NCI-H526 treated with DMSO at 0.1 percent for 48 hours (cell line): ENCODE measurements at regions not wholly inside any gene's neighbourhood (a gene's known extent, or its start where the extent isn't known, plus 50 kb on each side); places are given as distances from the start of the nearest gene placed in this dataset.

Experiments used
- DNase-seq: peaks from one replicate; lab custom pipeline; 2025; lab: John Stamatoyannopoulos, UW

DNA sequence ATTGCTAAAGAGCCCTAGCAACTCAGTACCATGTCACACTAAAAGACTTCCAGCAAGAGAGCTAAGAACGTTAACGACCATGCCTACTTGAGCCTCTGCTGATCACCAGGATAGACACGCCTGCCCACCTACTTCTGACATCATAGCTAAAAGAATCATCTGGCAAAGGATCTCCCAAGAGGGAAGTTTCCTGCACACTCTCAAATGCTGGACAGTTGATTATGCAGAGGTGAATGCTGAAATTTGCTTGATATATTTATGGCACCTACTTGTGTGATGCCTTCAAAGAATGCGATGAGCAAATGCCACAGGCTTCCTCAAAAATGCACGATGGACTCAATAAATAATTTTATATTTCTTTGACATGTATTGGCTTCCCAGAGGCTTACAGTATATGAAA is 113.6 kb downstream of the GALC start:
- no peak for DNase-seq

DNA sequence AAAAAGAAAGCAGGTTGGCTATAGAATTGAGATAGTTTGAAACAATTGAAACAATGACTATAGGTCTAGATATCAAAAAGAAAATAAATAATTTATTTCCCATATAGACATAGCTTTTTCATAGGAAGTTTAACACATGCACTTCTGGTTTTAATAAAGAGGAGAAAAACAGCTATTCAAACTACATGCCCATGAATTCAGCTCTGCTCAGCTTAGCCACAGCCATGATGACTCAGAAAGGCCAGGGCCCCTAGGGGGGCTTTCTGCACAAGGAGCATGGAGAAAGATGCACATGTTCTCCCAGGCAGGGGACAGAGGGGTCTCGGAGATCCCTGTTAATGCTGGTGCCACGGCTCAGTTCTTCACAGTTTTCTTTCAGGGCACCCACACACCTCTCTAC is 114.0 kb downstream of the GALC start:
- no peak for DNase-seq

DNA sequence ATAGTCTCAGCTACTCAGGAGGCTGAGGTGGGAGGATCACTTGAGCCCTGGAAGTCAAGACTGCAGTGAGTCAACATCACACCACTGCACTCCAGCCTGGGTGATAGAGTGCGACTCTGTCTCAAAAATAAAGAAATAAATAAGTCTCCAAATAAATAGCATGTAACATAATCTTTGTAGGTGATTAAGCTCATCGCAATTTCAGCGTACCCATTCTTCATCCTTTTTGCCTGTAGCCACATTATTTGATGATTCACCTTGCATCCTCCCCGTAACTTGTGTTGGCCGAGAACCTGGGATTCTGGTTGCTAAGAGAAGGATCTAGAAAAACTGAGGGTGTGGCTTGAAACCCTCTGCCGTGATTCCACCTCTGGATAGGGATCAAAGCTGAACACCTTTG is 115.1 kb downstream of the GALC start:
- DNase-seq = no peak

DNA sequence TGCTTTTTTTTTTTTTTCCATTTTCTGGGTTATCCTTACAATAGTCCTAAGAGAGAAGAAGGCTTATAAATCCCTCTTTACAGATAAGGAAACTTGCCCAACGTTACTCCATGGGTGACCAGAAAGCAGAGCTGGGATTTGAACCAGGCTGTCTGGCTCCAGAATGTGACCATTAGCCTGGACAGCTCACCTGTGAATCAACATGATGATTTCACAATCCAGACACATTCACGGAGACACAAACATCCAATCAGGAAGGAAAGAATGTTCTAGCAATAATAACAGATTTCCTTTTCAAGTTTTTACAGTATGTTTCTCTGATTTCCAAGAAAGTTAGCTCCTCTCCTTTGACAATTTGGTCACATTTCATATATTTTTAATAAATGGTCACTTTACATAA is 118.3 kb downstream of the GALC start:
- no peak for DNase-seq

DNA sequence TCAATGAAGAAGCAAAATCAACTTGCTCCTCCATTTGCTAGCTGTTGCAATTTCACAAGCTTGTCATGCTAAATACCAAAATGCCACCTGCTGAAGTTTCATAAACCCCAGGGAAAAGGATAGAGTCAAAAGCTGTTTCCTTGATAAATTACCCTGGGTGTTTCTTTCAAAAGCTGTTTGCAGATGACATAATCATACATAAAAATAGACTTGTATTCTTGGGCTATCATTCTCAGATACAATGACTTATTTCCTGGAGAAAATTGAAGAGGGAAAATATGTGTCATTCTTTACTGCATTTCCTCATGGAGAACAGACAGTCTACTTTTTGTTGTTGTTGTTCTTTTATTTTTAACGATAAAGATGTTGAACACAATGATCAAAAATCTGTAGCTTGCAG is 119.2 kb downstream of the GALC start:
- DNase-seq = no peak

DNA sequence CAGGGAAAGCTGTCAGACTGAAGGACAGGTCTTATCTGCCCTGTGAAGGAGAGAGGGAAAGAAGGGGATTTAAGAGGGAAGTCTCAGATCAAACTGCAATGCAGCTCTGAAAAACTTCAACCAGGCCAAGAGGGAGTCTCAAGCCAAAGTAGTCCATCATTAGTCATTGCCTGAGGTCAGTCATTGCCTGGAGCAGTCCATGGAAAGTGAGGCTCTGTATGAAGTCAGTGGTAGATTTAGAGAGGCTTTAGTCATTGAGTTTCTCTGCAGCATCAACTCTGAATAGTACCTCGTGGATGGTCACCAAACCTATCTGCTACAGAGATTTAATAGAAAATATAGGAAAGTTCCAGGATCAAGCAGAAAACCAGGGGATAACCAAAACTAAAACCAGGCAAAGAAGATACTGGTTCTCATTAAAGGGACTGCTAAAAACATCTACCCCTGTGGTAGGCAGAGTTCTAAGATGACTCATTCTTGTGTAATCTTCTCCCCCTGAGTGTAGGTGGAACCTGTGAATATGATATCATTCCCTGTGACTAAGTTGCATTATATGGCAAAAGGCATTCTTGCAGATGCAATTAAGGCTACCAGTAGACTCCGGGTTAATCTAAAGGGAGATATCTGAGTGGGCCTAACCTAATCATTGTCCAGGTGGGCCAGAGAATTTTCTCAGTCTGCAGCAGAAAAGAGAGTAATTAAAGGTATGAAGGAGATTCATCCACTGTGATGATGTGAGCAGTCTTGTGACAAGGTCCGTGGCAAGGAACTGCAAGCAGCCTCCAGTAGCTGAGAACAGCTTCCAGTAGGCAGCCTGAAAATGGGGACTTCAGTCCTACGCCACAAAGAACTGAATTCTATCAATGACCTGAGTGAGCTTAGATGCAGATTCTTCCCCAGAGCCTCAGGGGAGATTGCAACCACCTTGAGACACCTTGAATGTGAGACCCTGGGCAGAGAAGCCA is 123.1 kb downstream of the GALC start:
- DNase-seq = no peak

DNA sequence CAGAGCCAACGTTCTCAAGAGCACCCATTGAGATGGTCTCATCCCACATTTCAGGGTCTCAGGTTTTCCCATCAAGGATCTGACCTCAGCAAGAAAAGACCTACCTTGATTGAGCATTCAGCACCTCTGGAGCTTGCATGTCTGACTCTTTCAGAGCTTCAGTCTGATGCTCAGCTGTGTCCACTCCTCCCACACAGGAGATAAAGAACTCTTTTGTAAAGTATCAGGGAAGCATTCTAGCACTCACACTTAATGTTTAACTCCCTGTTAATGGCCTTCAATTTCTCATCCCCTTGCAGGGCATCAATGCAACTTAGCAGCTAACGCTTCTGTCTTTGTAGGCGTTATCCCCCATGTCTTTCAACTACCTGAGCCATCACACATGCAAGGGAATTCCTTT is 124.1 kb downstream of the GALC start:
- DNase-seq = no peak

DNA sequence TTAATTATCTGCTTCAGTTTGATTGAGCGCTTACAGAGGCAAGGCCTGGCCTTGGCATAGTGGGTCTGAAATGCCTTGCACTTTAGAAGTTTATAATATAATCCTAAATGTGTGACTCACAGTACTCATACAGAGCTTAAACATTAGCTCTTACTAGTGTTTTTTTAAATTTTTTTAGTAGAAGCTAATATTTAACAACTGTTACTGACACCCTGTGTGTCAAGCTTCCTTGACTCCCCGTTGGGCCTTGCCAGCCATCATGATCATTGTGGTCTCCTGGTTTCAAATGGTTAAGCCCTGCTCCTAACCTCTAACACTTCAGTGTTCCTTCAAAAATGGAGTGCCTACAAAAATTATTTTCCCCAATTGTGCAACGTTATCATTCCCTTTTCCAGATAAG is 126.9 kb downstream of the GALC start:
- no peak for DNase-seq

DNA sequence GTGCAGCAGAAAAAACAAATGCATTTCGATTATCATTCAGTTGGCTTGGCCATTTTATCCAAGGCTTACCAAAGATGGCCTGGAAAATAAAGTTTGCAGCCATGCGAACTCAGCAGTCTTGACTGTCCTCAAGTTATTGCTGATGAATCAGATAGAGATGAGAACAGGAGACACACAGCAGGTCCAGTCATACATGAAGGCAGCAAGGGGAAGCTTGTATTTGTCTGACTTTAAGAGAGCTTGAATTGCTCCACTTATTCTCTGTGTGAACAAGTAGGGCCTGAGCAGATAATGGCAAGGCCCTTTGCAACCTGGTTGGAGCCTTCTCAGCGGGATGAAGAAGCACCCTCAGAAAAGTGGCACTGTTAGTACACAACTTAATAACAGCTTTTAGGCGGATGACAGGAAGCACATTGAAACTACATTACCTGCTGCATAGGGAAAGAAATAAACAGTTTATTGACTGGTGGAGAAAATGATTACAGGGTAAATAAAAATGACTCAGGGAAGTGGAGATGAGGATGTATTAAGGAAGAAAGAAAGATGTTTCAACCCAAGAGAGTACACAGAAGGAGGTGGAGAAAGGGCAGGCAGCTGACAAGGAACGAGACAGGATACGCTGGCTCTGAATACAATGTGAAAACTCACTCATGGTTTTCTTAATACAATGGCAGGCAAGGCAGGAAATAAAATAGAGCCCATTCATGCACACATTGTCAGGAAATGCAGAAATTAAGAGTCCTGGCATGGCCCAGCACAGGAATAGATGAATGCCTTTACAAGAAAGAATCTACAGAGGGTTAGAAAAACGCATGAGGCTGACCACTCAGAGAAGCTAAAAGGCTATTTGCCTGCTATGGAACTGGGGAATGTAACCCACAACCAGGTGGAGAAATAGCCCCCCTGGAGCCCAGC is 128.4 kb downstream of the GALC start:
- DNase-seq = no peak

DNA sequence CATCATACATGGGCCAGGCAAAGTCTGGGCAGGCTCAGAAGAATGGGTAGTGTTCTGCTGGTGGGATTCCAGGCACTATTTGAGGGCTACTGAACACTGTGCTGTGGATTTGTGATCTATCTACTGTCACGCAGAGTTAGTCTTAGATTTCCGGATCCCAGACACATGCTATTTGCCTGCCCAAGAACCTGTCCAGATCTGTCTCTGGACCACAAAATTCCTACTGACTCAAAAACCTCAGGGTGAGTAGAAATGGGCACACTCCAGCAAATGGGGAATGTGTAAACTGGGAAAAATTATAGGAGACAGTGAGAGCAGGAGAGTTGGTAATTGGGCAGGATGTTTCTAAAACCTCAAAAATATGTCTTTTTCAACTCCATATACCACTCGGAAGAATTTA is 129.9 kb downstream of the GALC start:
- DNase-seq = no peak

DNA sequence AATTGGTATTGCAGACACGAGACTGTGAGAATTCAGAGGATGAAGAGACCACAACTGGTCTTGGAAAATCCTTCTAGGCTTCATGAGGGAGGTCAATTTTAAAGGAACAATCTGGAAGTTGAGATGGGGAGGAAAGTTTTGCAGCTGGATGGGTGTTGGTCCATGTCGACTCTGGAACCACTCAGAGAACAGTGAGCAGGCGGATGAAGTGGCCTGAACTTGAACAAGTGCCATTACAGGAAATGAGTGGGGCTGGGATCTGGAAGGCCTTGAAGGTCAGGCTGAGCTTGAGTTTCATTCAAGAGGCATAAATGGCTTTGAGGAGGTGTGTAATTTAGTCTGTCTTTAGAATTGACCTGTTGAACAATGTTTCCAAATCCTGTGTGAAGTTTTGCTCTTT is 140.9 kb downstream of the GALC start:
- DNase-seq = no peak

DNA sequence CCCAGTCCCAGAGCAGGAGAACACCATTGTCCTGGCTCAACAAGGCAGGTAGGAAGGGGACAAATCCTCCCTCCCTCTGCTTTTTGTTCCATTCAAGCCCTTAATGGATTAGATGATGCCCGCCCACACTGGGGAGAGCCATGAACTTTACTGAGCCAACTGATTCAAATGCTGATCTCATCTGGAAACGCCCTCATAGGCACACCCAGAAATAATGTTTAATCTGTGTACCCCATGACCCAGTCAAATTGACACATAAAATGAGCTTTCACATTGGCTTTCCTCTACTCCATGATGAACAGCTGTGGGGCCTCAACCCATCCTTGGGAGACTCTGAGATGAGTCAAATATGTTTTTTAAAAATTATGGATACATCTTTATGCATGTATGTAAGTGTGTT is 141.8 kb downstream of the GALC start:
- no peak for DNase-seq

DNA sequence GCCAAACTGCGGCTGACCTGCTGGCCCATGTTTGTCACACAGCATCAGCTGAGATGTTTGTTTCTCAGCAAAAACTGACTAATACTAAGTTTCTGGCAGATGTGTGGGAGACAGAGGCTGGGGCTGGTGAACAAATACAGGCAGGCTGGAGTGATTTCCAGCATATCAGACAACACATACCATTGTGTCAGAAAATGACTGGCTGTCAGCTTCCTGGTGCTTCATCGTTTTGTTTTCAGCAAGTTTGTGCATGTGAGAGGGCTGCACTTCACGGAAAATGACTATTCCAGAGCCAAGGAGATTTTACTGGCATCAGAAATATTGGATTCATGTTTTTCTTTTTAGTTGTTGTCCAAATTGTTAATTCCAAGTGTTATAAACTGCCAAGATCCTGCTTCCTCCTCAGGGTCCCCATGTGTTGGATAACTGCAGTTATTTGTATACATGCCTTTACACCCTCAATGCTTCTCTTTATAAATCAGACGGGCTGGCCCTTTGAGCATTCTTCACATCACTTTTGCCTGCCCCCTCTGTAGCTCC is 145.7 kb downstream of the GALC start:
- DNase-seq = no peak

DNA sequence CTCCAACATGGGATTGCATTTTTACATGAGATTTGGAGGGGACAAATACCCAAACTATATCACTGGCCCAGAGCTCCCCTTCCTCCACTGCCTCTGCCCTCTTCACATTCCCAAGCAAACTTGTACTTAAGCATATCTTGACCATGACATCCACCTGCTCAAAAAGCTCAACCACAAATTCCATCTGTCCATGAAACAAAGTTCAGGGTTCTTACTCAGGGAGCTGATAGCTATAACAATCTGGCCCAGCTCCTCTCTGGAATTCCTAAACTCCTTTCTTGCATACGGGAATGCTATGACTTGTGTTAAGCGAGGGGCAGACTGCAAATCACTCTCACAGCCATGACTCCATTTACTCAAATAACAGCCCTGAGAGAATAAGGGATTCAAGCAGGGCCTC is 152.1 kb downstream of the GALC start:
- no peak for DNase-seq

DNA sequence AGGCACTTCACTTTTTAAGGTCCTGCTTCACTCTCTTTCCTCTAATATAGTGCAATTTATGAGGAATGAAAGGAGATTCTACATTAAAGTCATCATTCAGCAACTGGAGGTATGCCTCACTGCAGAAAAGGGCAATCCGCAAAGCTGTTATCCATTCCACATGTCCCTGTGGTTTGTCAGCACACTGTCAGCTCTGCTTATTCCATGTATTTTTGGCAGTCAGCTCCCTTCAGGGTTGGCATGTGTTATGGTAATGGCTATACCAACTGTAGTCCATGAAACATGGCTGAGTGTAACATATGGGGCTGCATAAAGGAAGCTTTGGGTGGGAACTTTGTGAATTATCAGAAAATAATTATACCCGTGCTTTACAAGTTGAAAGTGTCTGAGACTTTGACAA is 154.1 kb downstream of the GALC start:
- no peak for DNase-seq

DNA sequence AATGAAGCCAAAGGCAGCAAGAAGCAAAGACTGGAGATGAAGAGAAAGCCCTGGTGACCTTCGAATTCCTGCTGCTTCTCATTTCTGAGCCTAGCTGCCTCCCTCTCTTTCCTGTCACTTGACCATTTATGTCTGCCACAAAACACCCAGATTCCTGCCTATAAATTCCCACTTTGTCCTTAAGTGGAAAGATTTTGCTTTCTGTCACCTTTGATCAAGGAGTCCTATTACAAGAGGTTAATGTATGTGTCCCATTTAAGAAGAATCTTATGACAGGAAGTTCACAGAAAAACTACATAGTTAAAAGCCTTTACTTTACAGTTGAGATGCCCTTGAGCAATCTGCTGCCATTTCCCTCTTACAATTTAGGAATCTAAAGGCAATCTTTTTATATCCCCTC is 155.7 kb downstream of the GALC start:
- DNase-seq = no peak

DNA sequence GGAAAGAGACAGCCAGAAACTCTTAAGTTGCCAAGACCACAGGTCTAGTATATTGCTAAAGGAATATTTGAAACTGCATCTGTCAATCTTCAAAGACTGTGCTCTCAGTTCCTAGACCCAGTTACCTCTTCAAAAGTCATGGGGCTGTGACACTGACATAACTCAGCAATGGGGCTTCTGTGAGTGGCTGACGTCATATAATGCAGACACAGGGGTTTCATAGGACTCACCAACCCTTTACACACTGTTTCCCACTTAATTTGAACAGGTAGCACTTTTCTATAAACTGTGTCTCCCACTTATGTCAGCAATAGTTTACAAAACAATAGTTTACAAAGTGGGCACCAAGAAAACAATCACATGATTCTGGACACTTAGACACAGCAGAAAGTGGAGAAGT is 158.4 kb downstream of the GALC start:
- no peak for DNase-seq

DNA sequence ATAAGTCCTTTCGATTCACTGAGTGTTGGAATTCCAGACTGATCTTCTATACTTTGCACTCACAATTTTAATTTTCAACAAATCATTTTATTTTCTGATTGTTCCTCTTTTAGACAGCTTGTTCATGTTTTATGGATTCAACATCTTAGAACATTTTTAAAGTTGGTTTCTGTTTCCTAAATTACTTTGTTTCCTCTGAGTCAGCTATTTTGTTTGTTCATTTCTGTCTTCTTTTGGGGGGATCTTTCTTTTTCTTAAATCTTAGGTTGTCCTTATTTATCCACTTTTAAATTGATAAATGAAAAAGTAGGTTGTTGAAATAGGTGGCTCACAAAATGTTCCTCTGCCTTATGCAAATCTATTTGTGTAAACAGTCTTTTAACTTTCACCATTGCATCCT is 160.0 kb downstream of the GALC start:
- no peak for DNase-seq

DNA sequence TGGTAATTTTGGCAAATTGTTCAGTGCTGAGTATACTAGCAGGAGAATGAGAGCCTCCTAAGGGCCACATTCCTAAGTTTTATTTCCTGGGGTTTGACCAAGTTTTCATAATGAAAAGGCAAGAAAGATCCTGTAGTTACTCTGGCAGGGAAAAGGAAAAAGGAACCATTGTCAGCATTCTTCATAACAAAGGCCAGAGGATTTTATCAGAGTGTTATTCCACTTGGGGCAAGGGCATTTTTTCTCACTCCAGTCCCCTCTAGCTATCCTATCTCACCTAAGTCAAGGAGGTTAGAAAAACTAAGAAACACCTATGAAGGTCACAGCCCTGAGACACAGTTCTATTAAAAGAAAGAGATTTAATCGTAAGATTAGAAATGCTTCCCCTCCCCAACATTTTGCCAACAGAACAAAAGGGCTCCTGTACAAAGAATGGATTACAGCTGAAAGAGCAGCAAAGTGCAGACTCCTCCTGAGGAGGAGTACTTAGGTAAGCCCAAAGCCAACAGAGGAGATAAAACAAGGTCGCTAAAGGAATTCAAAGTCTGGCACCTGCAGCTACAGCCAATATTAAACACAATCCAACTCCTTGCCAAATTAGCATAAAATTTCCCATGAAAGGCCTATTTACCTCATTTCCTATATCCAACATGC is 162.4 kb downstream of the GALC start:
- no peak for DNase-seq

DNA sequence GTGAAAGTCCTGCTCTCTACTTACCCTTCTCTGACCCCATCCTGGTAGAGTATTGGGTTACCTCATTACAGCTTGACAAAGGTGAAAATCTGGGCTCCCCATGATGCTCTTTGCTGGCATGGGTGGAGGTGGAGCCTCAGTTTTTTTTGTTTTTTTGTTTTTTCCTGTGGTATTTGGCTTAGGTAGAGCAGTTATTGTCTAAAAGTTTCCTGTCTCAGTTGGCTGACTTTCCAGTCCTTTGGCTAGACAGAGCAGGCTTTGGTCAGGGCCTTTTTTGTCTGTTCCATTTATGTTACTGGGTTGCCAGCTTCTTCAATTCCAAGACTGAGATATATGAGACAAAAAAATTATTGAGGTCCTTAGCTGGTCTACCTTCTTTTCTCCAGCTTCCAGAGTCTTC is 163.4 kb downstream of the GALC start:
- DNase-seq = no peak

DNA sequence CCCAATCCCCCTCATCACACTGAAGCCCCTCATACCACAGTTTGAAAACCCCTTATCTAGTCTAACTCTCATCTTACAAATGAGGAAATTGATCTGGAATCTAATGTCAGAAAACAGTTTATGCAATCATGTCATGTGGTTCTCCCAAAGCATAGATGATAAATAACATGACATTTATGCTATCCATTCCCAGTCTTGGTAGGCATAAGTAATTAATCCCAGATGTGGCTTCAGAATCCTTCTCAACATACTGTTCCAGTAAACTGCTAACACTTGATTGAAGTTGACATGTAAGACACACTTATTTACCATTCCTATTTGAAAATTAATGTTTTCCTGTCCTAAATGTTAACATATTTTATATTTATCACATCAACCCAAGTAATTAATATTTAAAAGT is 168.7 kb downstream of the GALC start:
- no peak for DNase-seq

DNA sequence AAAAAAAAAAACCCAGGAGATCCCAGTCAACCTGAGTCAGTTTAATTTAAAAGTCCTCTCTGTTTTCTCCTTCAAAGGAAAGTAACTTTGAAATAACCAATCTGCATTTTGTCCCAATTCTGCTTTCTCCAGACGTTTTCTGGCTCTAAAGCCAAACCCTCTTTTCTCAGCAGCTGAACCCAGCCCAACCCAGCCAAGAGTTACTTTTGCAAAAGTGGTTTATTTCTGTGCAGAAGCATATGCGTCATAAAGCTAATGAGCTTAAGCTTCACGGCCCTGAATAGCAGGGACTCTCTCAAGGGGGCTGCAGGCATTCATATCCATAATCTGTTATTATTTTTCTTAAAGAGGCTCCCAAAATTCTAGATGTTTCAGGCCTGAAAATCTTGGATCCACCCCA is 176.6 kb downstream of the GALC start:
- DNase-seq = no peak
